ENCODE measurements at regions not wholly inside any gene's neighbourhood (a gene's known extent, or its start where the extent isn't known, plus 50 kb on each side); places are given as distances from the start of the nearest gene placed in this dataset.

GRCh38 chr7:46320956-46321355 lies 399.9 kb upstream of the IGFBP3 start:
- intact Hi-C loops (cut with DNase I) = no loop called here
- DNase-seq (ENCODE audit: low spot score) = no peak

- intact Hi-C loops (cut with DNase I) = no loop called here
- DNase-seq (ENCODE audit: low spot score) = no peak
These were observed 398.8 kb upstream of the IGFBP3 start for GRCh38 chr7:46319841-46320240.

DNA sequence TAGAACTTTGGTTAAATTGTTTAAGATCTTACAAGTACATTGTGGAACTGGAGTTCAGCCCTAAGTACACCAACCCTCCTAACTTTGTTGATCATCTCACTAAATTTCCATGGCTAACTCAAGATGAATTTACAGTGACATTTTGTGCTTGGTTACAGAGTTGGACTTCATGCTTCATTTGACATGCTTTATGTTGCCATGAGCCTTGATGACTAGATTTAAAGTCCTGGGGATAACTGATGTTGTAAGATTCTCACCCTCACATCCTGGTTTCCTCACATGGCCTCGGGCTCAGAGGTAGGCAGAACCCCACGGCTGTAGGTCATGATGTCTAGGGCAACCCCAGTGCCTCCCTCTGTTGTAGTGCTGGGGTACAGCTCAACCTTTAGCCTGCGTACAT lies 397.2 kb upstream of the IGFBP3 start:
- intact Hi-C loops (cut with DNase I) = no loop called here
- DNase-seq (ENCODE audit: low spot score) = no peak

GRCh38 chr7:46317256-46317655 lies 396.2 kb upstream of the IGFBP3 start:
- intact Hi-C loops (cut with DNase I) = no loop called here
- no peak for DNase-seq (ENCODE audit: low spot score)

- intact Hi-C loops (cut with DNase I) = no loop called here
- DNase-seq (ENCODE audit: low spot score) = no peak
These were observed 394.8 kb upstream of the IGFBP3 start for GRCh38 chr7:46315891-46316290.

- intact Hi-C loops (cut with DNase I) = no loop called here
- no peak for DNase-seq (ENCODE audit: low spot score)
These were observed 380.6 kb upstream of the IGFBP3 start for GRCh38 chr7:46301677-46302076.

- no peak for DNase-seq (ENCODE audit: low spot score)
- intact Hi-C loops (cut with DNase I) = no loop called here
These were observed 376.4 kb upstream of the IGFBP3 start for GRCh38 chr7:46297515-46297914.

DNA sequence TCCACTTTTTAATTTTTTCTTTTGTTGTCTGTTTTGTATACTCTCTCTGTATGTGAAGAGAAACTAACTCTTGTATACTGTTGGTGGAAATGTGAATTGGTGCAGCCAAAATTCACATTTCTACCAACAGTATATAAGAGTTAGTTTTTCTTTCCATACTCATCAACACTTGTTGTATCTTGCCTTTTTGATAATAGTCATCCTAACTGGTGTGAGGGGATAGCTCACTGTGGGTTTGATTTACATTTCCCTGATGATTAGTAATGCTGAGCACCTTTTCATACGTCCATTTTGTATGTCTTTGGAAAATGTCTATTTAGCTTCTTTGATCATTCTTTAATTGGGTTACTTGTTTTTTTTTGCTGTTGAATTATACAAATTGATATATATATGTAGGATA lies 375.5 kb upstream of the IGFBP3 start:
- intact Hi-C loops (cut with DNase I) = no loop called here

GRCh38 chr7:46294381-46294780 lies 373.3 kb upstream of the IGFBP3 start:
- no peak for DNase-seq (ENCODE audit: low spot score)
- intact Hi-C loops (cut with DNase I) = no loop called here

More for the DNA sequence above, 375.5 kb upstream of the IGFBP3 start:
- no peak for DNase-seq (ENCODE audit: low spot score)

DNA sequence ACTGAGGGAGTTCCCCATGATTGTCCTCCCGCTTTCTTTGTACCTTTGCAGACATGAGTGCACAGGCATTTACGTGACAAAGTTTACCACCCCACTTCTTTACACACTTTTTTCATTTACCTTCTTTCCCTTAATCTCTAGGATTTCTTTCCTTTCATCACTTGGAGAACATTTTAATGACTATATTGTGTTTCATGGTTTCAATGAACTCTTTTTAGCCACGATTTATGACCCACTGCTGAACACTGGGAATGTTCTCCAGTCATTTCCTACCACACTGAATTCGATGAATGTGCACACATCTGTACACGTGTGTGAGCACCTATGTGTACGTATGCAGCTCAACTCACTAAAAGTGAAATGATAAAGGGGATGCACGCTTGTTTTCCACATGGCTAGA lies 371.7 kb upstream of the IGFBP3 start:
- intact Hi-C loops (cut with DNase I) = no loop called here

DNA sequence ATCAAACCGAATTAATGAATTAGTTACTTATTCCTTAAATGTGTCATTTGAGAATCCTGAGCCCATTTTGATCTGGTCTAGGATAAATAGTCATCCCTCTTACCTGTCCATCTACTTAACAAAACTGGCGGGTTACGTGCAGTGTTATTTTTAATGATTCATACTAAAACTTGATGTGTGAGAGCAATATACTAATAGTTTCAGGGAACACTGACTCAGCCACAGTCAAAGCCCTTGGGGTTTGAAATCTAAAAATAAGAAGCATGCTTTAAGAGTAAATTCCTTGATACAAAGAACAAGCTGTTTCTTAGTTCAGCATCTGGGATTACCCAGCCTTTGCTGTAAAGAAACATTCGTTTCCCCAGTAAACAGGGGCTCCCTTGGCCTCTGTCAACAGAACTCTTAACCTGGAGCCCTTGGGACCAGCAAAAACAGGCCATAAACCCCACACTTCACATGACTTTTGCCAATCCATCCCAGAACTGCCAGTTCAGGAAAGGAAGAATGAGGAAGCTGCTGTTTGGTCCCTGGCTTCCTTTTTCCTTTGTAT lies 370.6 kb upstream of the IGFBP3 start:
- DNase-seq (ENCODE audit: low spot score) = no peak
- intact Hi-C loops (cut with DNase I) = no loop called here

More for the DNA sequence above, 371.7 kb upstream of the IGFBP3 start:
- DNase-seq (ENCODE audit: low spot score) = no peak

DNA sequence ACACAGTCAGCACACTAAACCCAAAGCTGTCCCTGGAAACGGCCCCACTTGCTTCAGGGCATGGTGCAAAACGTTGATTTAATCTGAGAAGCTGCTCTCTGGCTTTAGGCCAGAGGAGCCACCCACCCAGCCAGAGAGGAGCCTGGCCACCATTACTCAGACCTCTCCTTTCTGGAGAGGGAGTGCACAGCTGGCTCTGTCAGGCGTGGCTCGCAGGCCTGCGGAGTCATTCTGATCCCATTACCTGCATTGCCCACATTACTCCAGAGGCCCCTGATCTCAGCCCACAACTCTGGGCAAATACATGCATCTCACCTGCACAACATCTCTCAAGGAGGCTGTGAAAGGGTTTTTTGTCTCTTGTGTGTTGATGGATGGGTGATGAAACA lies 370.0 kb upstream of the IGFBP3 start:
- intact Hi-C loops (cut with DNase I) = no loop called here
- DNase-seq (ENCODE audit: low spot score) = no peak

- intact Hi-C loops (cut with DNase I) = no loop called here
- DNase-seq (ENCODE audit: low spot score) = no peak
These were observed 369.4 kb upstream of the IGFBP3 start for GRCh38 chr7:46290374-46291049.

GRCh38 chr7:46288861-46289260 lies 367.8 kb upstream of the IGFBP3 start:
- DNase-seq (ENCODE audit: low spot score) = no peak
- intact Hi-C loops (cut with DNase I) = no loop called here

DNA sequence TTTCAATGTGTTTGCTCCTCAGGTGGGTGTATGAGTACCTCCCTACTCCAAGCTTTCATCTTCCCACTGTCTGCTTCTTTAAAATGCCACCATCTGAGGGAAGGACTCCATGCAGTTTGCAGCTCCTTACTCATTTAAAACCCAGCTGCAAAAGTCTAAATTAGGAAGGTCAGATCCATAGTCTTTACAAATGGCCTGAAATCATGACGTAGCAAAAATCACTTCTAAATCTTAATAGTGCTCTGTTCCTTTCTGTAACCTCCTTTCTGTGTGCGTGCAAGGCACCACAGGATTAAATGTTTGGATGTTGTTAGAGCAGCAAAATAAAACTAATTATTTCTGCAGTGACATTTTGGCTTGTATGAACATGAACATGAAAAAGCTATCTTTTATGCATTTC lies 366.9 kb upstream of the IGFBP3 start:
- intact Hi-C loops (cut with DNase I) = no loop called here
- DNase-seq (ENCODE audit: low spot score) = no peak

DNA sequence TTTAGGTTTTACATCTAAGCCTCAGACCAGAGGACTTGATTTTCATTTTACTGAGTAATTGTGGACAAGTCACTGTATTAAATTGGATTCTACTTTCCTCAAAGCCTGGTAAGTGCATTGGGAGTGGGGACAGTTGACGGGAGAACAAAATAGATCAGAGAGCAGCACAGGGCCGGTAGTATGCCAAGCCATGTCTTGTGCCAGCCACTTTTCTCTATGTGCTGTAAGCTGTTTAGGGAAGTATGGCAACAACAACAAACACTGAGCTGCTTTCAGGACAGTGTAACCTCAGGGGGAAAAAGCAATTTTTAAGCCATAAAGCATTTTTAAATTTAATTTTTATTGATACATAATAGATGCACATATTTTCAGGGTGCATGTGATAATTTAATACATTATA lies 365.9 kb upstream of the IGFBP3 start:
- intact Hi-C loops (cut with DNase I) = no loop called here
- DNase-seq (ENCODE audit: low spot score) = no peak

DNA sequence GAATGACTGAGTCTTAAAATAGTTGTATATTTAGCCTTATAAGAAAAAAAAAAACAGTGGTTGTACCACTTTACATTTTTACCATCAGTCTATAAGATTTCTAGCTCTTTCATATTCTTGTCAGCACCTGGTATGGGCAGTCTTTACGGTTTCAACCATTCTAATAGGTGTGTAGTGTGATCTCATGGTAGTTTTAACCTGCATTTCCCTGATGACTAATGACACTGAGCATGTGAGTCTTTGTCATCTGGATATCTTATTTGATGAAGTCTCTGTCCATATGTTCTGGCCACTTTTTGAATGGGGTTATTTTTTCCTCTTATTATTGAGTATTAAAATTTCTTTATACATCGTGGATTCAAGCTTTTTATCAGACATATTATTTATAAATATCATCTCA lies 365.3 kb upstream of the IGFBP3 start:
- no peak for DNase-seq (ENCODE audit: low spot score)
- intact Hi-C loops (cut with DNase I) = no loop called here

GRCh38 chr7:46285878-46286277 lies 364.8 kb upstream of the IGFBP3 start:
- DNase-seq (ENCODE audit: low spot score) = no peak
- intact Hi-C loops (cut with DNase I) = no loop called here

GRCh38 chr7:46283852-46284251 lies 362.8 kb upstream of the IGFBP3 start:
- DNase-seq (ENCODE audit: low spot score) = no peak
- intact Hi-C loops (cut with DNase I) = no loop called here

DNA sequence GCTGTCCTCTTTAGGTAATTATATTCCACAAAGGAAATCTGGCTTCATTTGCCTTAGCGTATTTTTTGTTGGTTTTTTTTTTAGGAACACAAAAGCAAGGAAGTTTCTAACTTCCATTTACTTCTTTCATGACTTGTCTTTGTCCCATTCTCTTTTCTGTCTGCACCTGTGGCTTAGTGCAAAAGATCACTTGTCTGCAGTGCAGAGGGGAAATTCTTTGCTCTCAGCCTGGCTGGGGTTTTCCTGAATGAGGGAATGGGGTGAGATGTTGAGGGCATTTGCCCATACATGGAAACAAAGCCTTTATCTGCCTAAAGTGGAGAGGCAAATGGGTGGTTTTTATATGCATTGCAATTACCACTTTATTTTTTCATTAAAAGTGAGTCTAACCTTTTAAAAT lies 361.1 kb upstream of the IGFBP3 start:
- intact Hi-C loops (cut with DNase I) = no loop called here
- no peak for DNase-seq (ENCODE audit: low spot score)

DNA sequence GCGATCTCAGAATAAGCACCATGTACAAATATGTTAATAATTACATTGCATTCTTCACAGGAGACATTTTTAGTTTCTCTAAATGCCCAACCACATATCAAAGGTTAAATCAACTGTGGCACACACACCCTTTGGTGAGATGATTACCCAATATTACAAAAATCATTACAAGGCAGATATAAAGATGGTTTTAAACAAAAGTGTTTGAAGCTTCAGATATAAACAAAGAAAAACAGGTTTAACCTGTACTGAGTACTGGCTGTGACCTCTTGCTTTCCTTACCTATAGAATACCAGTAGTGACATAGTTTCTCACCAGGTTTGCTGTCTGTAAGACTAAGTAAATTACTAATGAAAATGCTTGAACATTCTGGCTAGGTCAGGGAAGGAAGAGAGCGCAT lies 360.0 kb upstream of the IGFBP3 start:
- intact Hi-C loops (cut with DNase I) = no loop called here
- DNase-seq (ENCODE audit: low spot score) = no peak

GRCh38 chr7:46279290-46279689 lies 358.2 kb upstream of the IGFBP3 start:
- intact Hi-C loops (cut with DNase I) = no loop called here
- no peak for DNase-seq (ENCODE audit: low spot score)
